ENCODE measurements at regions not wholly inside any gene's neighbourhood (a gene's known extent, or its start where the extent isn't known, plus 50 kb on each side); places are given as distances from the start of the nearest gene placed in this dataset.
A peak's percentile ranks its signal among the peaks of the same experiment; 100 is the strongest.

DNA sequence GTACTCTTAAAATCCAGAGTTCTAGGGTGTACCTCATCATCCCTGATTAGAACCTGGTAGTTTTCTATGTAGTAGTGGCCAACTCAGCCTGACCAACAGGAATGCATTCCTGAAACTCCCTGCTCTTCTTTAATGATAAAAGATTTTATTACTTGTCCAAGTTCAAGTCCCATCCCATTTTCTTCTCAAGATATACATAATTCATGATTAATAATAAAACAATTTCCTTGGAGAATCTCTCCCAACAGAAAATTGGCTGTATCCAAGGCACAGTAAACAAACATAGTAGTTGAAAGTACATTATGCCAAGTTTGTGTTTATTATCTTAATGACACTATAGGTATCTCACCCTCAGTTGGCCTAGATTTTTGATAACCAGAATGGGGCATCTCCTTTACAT, 714.1 kb upstream of the ADAMTS5 start:
- DNase-seq (ENCODE audit: low read depth, low spot score) (peak; percentile 14), FAIRE-seq (no peak)
- Histone ChIP-seq H3K9me3 (replicated peaks; ENCODE audit: control insufficient read depth, insufficient read depth, low read length) (no peaks in the 10 kb centered on the region), H3K9me1 (replicated peaks; ENCODE audit: control insufficient read depth, extremely low read depth, insufficient read depth, low read length) (no peaks in the 10 kb centered on the region), H3K27ac (ENCODE audit: insufficient read depth, low read depth, low read length) (no peak overlapping the region), H2AFZ (ENCODE audit: low read depth, low read length) (no peak overlapping the region), H3K79me2 (ENCODE audit: control insufficient read depth, insufficient read depth, low read length) (no peaks in the 10 kb centered on the region), H3K27me3 (ENCODE audit: control insufficient read depth in 2 of 2, insufficient read depth in 2 of 2, low read length in 2 of 2) (no peaks in the 10 kb centered on the region), H3K36me3 (ENCODE audit: control insufficient read depth in 2 of 2, extremely low read depth in 1 of 2, insufficient read depth in 2 of 2, low read length in 2 of 2) (no peaks in the 10 kb centered on the region), H3K4me1 (ENCODE audit: control insufficient read depth, extremely low read depth, insufficient read depth, low read length) (peaks cover 8% of the 10 kb centered on the region), H3K4me2 (ENCODE audit: insufficient read depth, low read length) (no peak overlapping the region), H3K4me3 (replicated peaks in 1 of 3; ENCODE audit: insufficient read depth in 1 of 3, low read depth in 1 of 3, low read length in 3 of 3) (no peak overlapping the region), H4K20me1 (replicated peaks; ENCODE audit: control insufficient read depth, extremely low read depth, insufficient read depth, low read length) (no peaks in the 10 kb centered on the region), H3K9ac (replicated peaks; ENCODE audit: extremely low read depth, insufficient read depth, low read length) (no peak overlapping the region)
- intact Hi-C loops (cut with micrococcal nuclease) (loop anchor here (10.0 kb wide), 1 partner anchor 86 kb away; no protein-coding TSS in a partner anchor), dilution Hi-C loops (cut with MboI; ENCODE audit: extremely low pct_ligation_motif_present, low sequenced_read_pairs) (no loop called here)
- ChIA-PET POLR2A (no interaction called here), CTCF (no interaction called here)
- TF ChIP-seq FOS (IDR thresholded peaks at IDR 0.05; ENCODE audit: borderline replicate concordance, insufficient read depth, low read length), result no peak
- TF ChIP-seq EZH2 (IDR thresholded peaks at IDR 0.05; ENCODE audit: borderline replicate concordance, low read depth, low read length, severe bottlenecking), result no peak
- no peak for TF ChIP-seq GATA2 (IDR thresholded peaks at IDR 0.05; ENCODE audit: insufficient read depth, insufficient read length, low read depth, low read length)
- TF ChIP-seq, protein P1, sequence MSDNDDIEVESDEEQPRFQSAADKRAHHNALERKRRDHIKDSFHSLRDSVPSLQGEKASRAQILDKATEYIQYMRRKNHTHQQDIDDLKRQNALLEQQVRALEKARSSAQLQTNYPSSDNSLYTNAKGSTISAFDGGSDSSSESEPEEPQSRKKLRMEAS (IDR thresholded peaks at IDR 0.05; ENCODE audit: insufficient read depth, insufficient read length), result no peak
- TF ChIP-seq, protein P2, sequence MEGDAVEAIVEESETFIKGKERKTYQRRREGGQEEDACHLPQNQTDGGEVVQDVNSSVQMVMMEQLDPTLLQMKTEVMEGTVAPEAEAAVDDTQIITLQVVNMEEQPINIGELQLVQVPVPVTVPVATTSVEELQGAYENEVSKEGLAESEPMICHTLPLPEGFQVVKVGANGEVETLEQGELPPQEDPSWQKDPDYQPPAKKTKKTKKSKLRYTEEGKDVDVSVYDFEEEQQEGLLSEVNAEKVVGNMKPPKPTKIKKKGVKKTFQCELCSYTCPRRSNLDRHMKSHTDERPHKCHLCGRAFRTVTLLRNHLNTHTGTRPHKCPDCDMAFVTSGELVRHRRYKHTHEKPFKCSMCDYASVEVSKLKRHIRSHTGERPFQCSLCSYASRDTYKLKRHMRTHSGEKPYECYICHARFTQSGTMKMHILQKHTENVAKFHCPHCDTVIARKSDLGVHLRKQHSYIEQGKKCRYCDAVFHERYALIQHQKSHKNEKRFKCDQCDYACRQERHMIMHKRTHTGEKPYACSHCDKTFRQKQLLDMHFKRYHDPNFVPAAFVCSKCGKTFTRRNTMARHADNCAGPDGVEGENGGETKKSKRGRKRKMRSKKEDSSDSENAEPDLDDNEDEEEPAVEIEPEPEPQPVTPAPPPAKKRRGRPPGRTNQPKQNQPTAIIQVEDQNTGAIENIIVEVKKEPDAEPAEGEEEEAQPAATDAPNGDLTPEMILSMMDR (IDR thresholded peaks at IDR 0.05; ENCODE audit: extremely low read depth in 1 of 2, insufficient read depth in 1 of 2, low read depth in 1 of 2, low read length in 2 of 2), result no peak
- TF ChIP-seq POLR2A (IDR thresholded peaks at IDR 0.05; ENCODE audit: low read depth, low read length), result no peak
- no peak for TF ChIP-seq JUN (IDR thresholded peaks at IDR 0.05; ENCODE audit: borderline replicate concordance, insufficient read depth, insufficient read length, low read depth)
- TF ChIP-seq MYC (IDR thresholded peaks at IDR 0.05; ENCODE audit: low read depth, low read length), result no peak
- TF ChIP-seq POLR2AphosphoS5 (IDR thresholded peaks at IDR 0.05; ENCODE audit: insufficient read depth, low read depth, low read length), result no peak
- no TSS peak for BruUV-seq (replicated peaks)
